RWPE2 (cell line): ENCODE measurements at regions not wholly inside any gene's neighbourhood (a gene's known extent, or its start where the extent isn't known, plus 50 kb on each side); places are given as distances from the start of the nearest gene placed in this dataset.

Source experiments
- ATAC-seq: fragments of 200-7000 bp; cut with Tn5 transposase; 3 replicates; pipeline ENCODE4 v1.9.1; 2021; ENCODE audit warnings: low read depth
- DNase-seq: peaks from one replicate; pipeline ENCODE4 v3.0.0-alpha.2; 2020; ENCODE audit warnings: low spot score
- H3K27ac ChIP-seq: fragments of 450-650 bp; 2 replicates; pipeline ENCODE4 v1.5.1; 2017; ENCODE audit warnings: mild to moderate bottlenecking; ENCODE audit not compliant: poor library complexity, severe bottlenecking
- H3K27me3 ChIP-seq: fragments of 250-450 bp; sonication (Bioruptor Pico); 2 replicates; pipeline ENCODE4 v1.5.1; 2021; ENCODE audit warnings: mild to moderate bottlenecking, moderate library complexity; ENCODE audit not compliant: insufficient read depth, poor library complexity, severe bottlenecking
- H3K36me3 ChIP-seq: fragments of 250-450 bp; sonication (Bioruptor Pico); 2 replicates; pipeline ENCODE4 v1.5.1; 2020; ENCODE audit warnings: low read depth, mild to moderate bottlenecking, moderate library complexity
- H3K4me1 ChIP-seq: fragments of 250-450 bp; sonication (Bioruptor Pico); 2 replicates; pipeline ENCODE4 v1.5.1; 2021; ENCODE audit warnings: mild to moderate bottlenecking, moderate library complexity; ENCODE audit not compliant: insufficient read depth, poor library complexity, severe bottlenecking
- H3K4me3 ChIP-seq: fragments of 250-450 bp; sonication (Bioruptor Pico); 2 replicates; pipeline ENCODE4 v1.5.1; 2021; ENCODE audit warnings: mild to moderate bottlenecking, moderate library complexity; ENCODE audit not compliant: severe bottlenecking
- H3K9me3 ChIP-seq: fragments of 250-450 bp; sonication (Bioruptor Pico); 2 replicates; pipeline ENCODE4 v1.5.1; 2021; ENCODE audit warnings: mild to moderate bottlenecking, moderate library complexity; ENCODE audit not compliant: severe bottlenecking
- TF ChIP-seq, protein P1 (sequence below): fragments of 450-650 bp; IDR thresholded peaks from one replicate; pipeline ENCODE4 v1.5.1; 2017; ENCODE audit warnings: mild to moderate bottlenecking, moderate library complexity; ENCODE audit not compliant: poor library complexity, severe bottlenecking

GRCh38 chr1:114232691-114233090, 79.0 kb upstream of the SYT6 start:
- no peaks in the 10 kb centered on the region for H3K36me3 ChIP-seq
- no peaks in the 10 kb centered on the region for H3K27me3 ChIP-seq
- ATAC-seq (no peak), DNase-seq (no peak)
- no peak overlapping the region for H3K4me3 ChIP-seq
- H3K27ac ChIP-seq = no peak overlapping the region
- H3K9me3 ChIP-seq = no peaks in the 10 kb centered on the region
- TF ChIP-seq, protein P1, sequence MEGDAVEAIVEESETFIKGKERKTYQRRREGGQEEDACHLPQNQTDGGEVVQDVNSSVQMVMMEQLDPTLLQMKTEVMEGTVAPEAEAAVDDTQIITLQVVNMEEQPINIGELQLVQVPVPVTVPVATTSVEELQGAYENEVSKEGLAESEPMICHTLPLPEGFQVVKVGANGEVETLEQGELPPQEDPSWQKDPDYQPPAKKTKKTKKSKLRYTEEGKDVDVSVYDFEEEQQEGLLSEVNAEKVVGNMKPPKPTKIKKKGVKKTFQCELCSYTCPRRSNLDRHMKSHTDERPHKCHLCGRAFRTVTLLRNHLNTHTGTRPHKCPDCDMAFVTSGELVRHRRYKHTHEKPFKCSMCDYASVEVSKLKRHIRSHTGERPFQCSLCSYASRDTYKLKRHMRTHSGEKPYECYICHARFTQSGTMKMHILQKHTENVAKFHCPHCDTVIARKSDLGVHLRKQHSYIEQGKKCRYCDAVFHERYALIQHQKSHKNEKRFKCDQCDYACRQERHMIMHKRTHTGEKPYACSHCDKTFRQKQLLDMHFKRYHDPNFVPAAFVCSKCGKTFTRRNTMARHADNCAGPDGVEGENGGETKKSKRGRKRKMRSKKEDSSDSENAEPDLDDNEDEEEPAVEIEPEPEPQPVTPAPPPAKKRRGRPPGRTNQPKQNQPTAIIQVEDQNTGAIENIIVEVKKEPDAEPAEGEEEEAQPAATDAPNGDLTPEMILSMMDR = no peak
- H3K4me1 ChIP-seq = no peaks in the 10 kb centered on the region

DNA sequence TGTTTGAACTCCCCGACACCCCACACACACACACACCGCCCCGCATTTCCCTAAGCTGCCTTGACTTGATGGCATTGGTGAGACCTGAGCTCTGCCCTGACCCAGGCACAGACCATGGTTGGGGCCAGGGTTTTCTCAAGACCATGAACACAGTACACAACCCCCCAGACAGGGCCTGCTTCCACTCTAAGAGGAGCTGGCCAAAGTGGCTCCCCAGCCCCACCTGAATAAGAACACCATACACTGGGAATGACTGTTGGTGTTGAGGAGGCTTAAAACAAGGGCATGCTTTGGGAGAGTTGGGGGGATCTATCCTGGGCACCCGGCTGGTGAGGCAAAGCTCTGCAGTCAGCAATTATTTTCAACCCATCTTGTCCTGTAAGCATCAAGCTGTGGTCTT, 77.6 kb upstream of the SYT6 start:
- TF ChIP-seq, protein P1 = no peak
- no peaks in the 10 kb centered on the region for H3K36me3 ChIP-seq
- ATAC-seq (no peak), DNase-seq (no peak)
- no peaks in the 10 kb centered on the region for H3K9me3 ChIP-seq
- H3K4me1 ChIP-seq = no peaks in the 10 kb centered on the region
- H3K27me3 ChIP-seq = no peaks in the 10 kb centered on the region
- H3K4me3 ChIP-seq = no peak overlapping the region
- no peak overlapping the region for H3K27ac ChIP-seq

DNA sequence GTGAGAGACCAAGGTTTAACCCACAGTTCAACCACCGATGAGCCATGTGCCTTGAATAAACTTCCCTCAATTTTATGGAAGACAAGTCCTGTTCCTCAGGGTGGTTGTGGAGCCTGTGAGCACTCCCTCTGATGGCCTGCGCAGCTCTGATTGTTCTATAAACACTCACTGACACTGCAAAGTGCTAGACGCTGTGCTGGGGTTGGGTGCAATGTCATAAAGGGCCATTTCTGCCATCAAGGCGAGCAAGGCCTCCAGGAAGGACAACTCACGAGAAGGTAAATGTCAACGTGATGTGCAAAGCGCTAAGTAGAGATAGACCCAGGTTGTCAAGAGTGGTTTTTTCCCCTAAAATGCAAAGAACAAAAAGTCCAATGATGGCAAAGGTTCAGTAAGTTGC, 75.7 kb upstream of the SYT6 start:
- H3K27me3 ChIP-seq = no peaks in the 10 kb centered on the region
- DNase-seq (no peak), ATAC-seq (no peak)
- TF ChIP-seq, protein P1 = no peak
- H3K27ac ChIP-seq = no peak overlapping the region
- H3K9me3 ChIP-seq = no peaks in the 10 kb centered on the region
- H3K4me3 ChIP-seq = no peak overlapping the region
- no peaks in the 10 kb centered on the region for H3K36me3 ChIP-seq
- no peaks in the 10 kb centered on the region for H3K4me1 ChIP-seq

DNA sequence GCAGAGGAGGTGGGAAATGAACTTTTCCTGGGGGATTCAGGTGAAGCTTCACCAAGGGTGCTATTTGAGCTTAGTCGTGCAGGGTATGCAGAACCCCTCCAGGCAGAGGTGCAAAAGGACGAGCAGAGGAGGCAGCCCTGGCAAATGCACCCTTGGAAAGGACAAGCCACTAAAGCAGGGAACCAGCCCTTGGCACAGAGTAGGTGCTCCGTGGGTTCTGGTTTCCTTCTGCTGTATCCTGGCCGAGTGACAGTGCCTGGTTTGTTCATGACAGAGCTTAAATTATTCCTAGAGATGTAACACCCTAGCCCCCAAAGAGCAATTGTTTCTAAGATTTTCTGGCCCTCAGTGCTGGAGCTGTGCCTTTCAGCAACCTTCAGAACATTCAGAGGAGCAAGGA, 73.4 kb upstream of the SYT6 start:
- Histone ChIP-seq H3K36me3 (no peaks in the 10 kb centered on the region), H3K4me1 (no peaks in the 10 kb centered on the region), H3K27ac (no peak overlapping the region), H3K4me3 (no peak overlapping the region), H3K9me3 (no peaks in the 10 kb centered on the region), H3K27me3 (no peaks in the 10 kb centered on the region)
- DNase-seq (no peak), ATAC-seq (no peak)
- TF ChIP-seq, protein P1 = no peak

GRCh38 chr1:114224196-114224907, 70.7 kb upstream of the SYT6 start:
- H3K4me3 ChIP-seq = no peak overlapping the region
- ATAC-seq (no peak), DNase-seq (no peak)
- no peaks in the 10 kb centered on the region for H3K9me3 ChIP-seq
- H3K4me1 ChIP-seq = no peaks in the 10 kb centered on the region
- H3K36me3 ChIP-seq = no peaks in the 10 kb centered on the region
- no peaks in the 10 kb centered on the region for H3K27me3 ChIP-seq
- no peak overlapping the region for H3K27ac ChIP-seq
- TF ChIP-seq, protein P1 = no peak
